HCT116 (cell line): ENCODE measurements at regions not wholly inside any gene's neighbourhood (a gene's known extent, or its start where the extent isn't known, plus 50 kb on each side); places are given as distances from the start of the nearest gene placed in this dataset.

Source experiments
- ATAC-seq: fragments of 200-7000 bp; cut with Tn5 transposase; 2 replicates; pipeline ENCODE4 v1.9.1; 2020; ENCODE audit warnings: mild to moderate bottlenecking, moderate library complexity
- BruUV-seq: library from RNA; stranded (reverse); fragments of 400-500 nt; replicated peaks from 2 replicates; lab custom pipeline; 2021; lab: Mats Ljungman, UMichigan
- CTCF ChIA-PET: fragments of 300-600 bp; sonication (Branson Sonifier 250); formaldehyde crosslinking; loops from one replicate; lab custom pipeline; 2021; ENCODE audit warnings: antibody characterized with exemption; lab: Charles Lee
- POLR2A ChIA-PET: fragments of 300-600, 350-600 bp; sonication (Branson Sonifier 250); formaldehyde crosslinking; loops from one replicate; lab custom pipeline; 2021; ENCODE audit warnings: antibody characterized with exemption; lab: Charles Lee
- RAD21 ChIA-PET, 2 experiments: fragments of 300-600 bp; sonication (Branson Sonifier 250); formaldehyde crosslinking; loops; one replicate each; lab custom pipeline; 2023; ENCODE audit warnings: low total read pairs in 2 of 2; ENCODE audit not compliant: uncharacterized antibody in 2 of 2, unreplicated experiment in 2 of 2, low non-redundant PET in 1 of 2; lab: Charles Lee
- DNase-seq: peaks from one replicate; pipeline ENCODE4 v3.0.0-alpha.2; 2010; ENCODE audit warnings: low read depth, low spot score
- H2AFZ ChIP-seq: fragments of 200-600 bp; shearing (Covaris generic), sonication (generic); 2 replicates; pipeline ENCODE4 v1.6.1; 2017; ENCODE audit warnings: low read depth, mixed run types, mixed read lengths, antibody characterized with exemption, low read length; ENCODE audit not compliant: poor library complexity, severe bottlenecking
- H3K27ac ChIP-seq: 2 replicates; pipeline ENCODE4 v1.5.1; 2012; ENCODE audit warnings: low read depth, low read length
- H3K27me3 ChIP-seq: fragments of 200-600 bp; sonication (generic); 2 replicates; pipeline ENCODE4 v1.6.1; 2016; ENCODE audit warnings: mixed run types, low read length, mixed read lengths; ENCODE audit not compliant: insufficient read depth
- H3K36me3 ChIP-seq, 2 experiments: fragments of 200-500 bp in 1 of 2; fragments of 200-600 bp in 1 of 2; sonication (Bioruptor generic) in 1 of 2; sonication (generic) in 1 of 2; 2 replicates each; pipeline versions ENCODE4 v1.5.1 to v1.6.1; 2014 to 2016; ENCODE audit warnings: low read length in 2 of 2, inconsistent platforms in 1 of 2, mixed read lengths in 1 of 2, mixed run types in 1 of 2; ENCODE audit not compliant: insufficient read depth in 2 of 2, control insufficient read depth in 1 of 2
- H3K4me1 ChIP-seq, 2 experiments: fragments of 200-600 bp in 1 of 2; sonication (generic) in 1 of 2; 2 replicates each; pipeline versions ENCODE4 v1.5.1 to v1.6.1; 2012 to 2017; ENCODE audit warnings: low read length in 2 of 2, inconsistent platforms in 1 of 2, mild to moderate bottlenecking in 1 of 2, mixed read lengths in 1 of 2, mixed run types in 1 of 2, moderate library complexity in 1 of 2; ENCODE audit not compliant: insufficient read depth in 2 of 2, control insufficient read depth in 1 of 2
- H3K4me2 ChIP-seq: fragments of 200-600 bp; sonication (generic); 2 replicates; pipeline ENCODE4 v1.6.1; 2017; ENCODE audit warnings: mixed run types, low read length, mixed read lengths
- H3K4me3 ChIP-seq, 2 experiments: fragments of 200-600 bp in 1 of 2; sonication (generic) in 1 of 2; replicated peaks in 1 of 2; 2 replicates each; pipeline ENCODE4 v1.5.1; 2011 to 2016; ENCODE audit warnings: low read length in 2 of 2, control low read depth in 1 of 2, low read depth in 1 of 2, mild to moderate bottlenecking in 1 of 2, mixed read lengths in 1 of 2, mixed run types in 1 of 2
- H3K79me2 ChIP-seq: fragments of 200-600 bp; sonication (generic); 2 replicates; pipeline ENCODE4 v1.6.1; 2017; ENCODE audit warnings: mild to moderate bottlenecking, mixed run types, low read length, moderate library complexity, mixed read lengths; ENCODE audit not compliant: insufficient read depth
- H3K9ac ChIP-seq: fragments of 200-600 bp; sonication (generic); 2 replicates; pipeline ENCODE4 v1.6.1; 2016; ENCODE audit warnings: low read length, mixed read lengths
- H3K9me2 ChIP-seq: fragments of 200-600 bp; sonication (generic), shearing (Covaris generic); 2 replicates; pipeline ENCODE4 v1.6.1; 2017; ENCODE audit warnings: mixed run types, mild to moderate bottlenecking, moderate library complexity; ENCODE audit not compliant: insufficient read depth
- H3K9me3 ChIP-seq, 2 experiments: fragments of 200-500 bp in 1 of 2; fragments of 200-600 bp in 1 of 2; sonication (Bioruptor generic) in 1 of 2; sonication (generic) in 1 of 2; 2 replicates each; pipeline ENCODE4 v1.6.1; 2014 to 2017; ENCODE audit warnings: low read length in 2 of 2, mixed read lengths in 2 of 2, inconsistent platforms in 1 of 2, low read depth in 1 of 2, mild to moderate bottlenecking in 1 of 2, mixed run types in 1 of 2, moderate library complexity in 1 of 2; ENCODE audit not compliant: control insufficient read depth in 1 of 2, insufficient read depth in 1 of 2
- H4K20me1 ChIP-seq: fragments of 200-600 bp; sonication (generic), shearing (Covaris generic); 2 replicates; pipeline ENCODE4 v1.6.1; 2017; ENCODE audit warnings: mixed run types, mild to moderate bottlenecking, moderate library complexity; ENCODE audit not compliant: insufficient read depth
- CEBPB ChIP-seq: IDR thresholded peaks from 2 replicates; pipeline ENCODE4 v1.6.1; 2012; ENCODE audit warnings: low read depth
- ELF1 ChIP-seq: IDR thresholded peaks from 2 replicates; pipeline ENCODE4 v1.6.1; 2012; ENCODE audit warnings: low read depth, borderline replicate concordance
- EZH2 ChIP-seq: fragments of 200-600 bp; sonication (generic); IDR thresholded peaks from 2 replicates; pipeline ENCODE4 v1.6.1; 2017; ENCODE audit warnings: antibody characterized with exemption, mixed run types
- EZH2phosphoT487 ChIP-seq: fragments of 200-600 bp; IDR thresholded peaks from 2 replicates; pipeline ENCODE4 v1.6.1; 2018; ENCODE audit warnings: antibody characterized with exemption, borderline replicate concordance
- FOSL1 ChIP-seq: IDR thresholded peaks from 2 replicates; pipeline ENCODE4 v1.6.1; 2012; ENCODE audit warnings: low read depth
- JUND ChIP-seq: IDR thresholded peaks from 2 replicates; pipeline ENCODE4 v1.6.1; 2012
- POLR2A ChIP-seq: IDR thresholded peaks from 2 replicates; pipeline ENCODE4 v1.7.0; 2011; ENCODE audit warnings: borderline replicate concordance; ENCODE audit not compliant: insufficient read depth, insufficient read length; ENCODE audit errors: extremely low read depth
- POLR2AphosphoS5 ChIP-seq: IDR thresholded peaks from 2 replicates; pipeline ENCODE4 v1.6.1; 2011; ENCODE audit warnings: mild to moderate bottlenecking, low read depth, low read length, moderate library complexity
- SP1 ChIP-seq: IDR thresholded peaks from 2 replicates; pipeline ENCODE4 v1.6.1; 2012; ENCODE audit warnings: low read depth
- TCF7L2 ChIP-seq: IDR thresholded peaks from 2 replicates; pipeline ENCODE4 v1.7.0; 2011; ENCODE audit warnings: borderline replicate concordance, inconsistent platforms; ENCODE audit not compliant: insufficient read depth, insufficient read length; ENCODE audit errors: extremely low read depth
- YY1 ChIP-seq: IDR thresholded peaks from 2 replicates; pipeline ENCODE4 v1.6.1; 2011; ENCODE audit warnings: low read length, low read depth, moderate library complexity, mild to moderate bottlenecking; ENCODE audit not compliant: insufficient replicate concordance; ENCODE audit errors: extremely low read depth
- intact Hi-C: fragments of 100-400 bp; cut with micrococcal nuclease; formaldehyde crosslinking; loops from 2 replicates; pipeline ENCODE4 v1.10.0; 2022
- TF ChIP-seq, protein P1 (sequence below): IDR thresholded peaks from 2 replicates; pipeline ENCODE4 v1.6.1; 2012; ENCODE audit warnings: low read depth
- TF ChIP-seq, protein P2 (sequence below), 3 experiments: fragments of 200-600 bp in 1 of 3; sonication (generic) in 1 of 3; IDR thresholded peaks in 2 of 3; conservative IDR thresholded peaks in 1 of 3; 2 replicates each; pipeline ENCODE4 v1.5.1; 2012 to 2017; ENCODE audit warnings: low read depth in 2 of 3, low read length in 2 of 3, antibody characterized with exemption in 1 of 3, borderline replicate concordance in 1 of 3, control low read depth in 1 of 3, mild to moderate bottlenecking in 1 of 3, mixed read lengths in 1 of 3, mixed run types in 1 of 3, moderate library complexity in 1 of 3; ENCODE audit not compliant: insufficient read depth in 1 of 3

DNA sequence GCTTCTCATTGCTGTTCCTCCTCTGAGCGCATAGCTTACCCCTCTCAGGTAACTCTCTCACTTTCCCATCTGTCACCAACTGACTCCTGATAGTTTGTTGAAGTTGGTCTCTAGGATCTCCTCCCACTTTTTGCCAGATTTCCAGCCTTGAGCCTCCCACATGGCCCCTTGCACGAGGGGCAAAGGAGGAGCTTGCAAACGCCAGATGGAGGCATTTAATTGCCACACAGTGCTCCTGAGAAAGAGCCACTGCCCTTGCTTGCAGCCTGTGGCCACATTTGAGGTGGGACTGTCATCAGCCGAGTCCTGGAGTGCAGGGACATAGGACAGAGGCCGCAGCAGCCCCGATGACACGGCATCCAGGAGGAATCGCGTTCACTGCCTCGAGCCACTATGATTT, 348.7 kb downstream of the SMOC2 start:
- H2AFZ ChIP-seq, result no peak overlapping the region
- H3K4me1 ChIP-seq, result no peaks in the 10 kb centered on the region
- no peak overlapping the region for H3K4me3 ChIP-seq
- no peaks in the 10 kb centered on the region for H3K36me3 ChIP-seq
- DNase-seq (no peak), ATAC-seq (no peak)
- ChIA-PET POLR2A (no interaction called here), RAD21 (no interaction called here), CTCF (no interaction called here)
- BruUV-seq, result no TSS peak
- H4K20me1 ChIP-seq, result no peaks in the 10 kb centered on the region
- no peaks in the 10 kb centered on the region for H3K79me2 ChIP-seq
- no peaks in the 10 kb centered on the region for H3K27me3 ChIP-seq
- intact Hi-C loops, result no loop called here
- H3K4me2 ChIP-seq, result no peak overlapping the region
- no peak for TF ChIP-seq JUND
- no peak for TF ChIP-seq FOSL1
- no peaks in the 10 kb centered on the region for H3K9me3 ChIP-seq
- H3K9ac ChIP-seq, result no peak overlapping the region
- no peaks in the 10 kb centered on the region for H3K9me2 ChIP-seq
- no peak overlapping the region for H3K27ac ChIP-seq

DNA sequence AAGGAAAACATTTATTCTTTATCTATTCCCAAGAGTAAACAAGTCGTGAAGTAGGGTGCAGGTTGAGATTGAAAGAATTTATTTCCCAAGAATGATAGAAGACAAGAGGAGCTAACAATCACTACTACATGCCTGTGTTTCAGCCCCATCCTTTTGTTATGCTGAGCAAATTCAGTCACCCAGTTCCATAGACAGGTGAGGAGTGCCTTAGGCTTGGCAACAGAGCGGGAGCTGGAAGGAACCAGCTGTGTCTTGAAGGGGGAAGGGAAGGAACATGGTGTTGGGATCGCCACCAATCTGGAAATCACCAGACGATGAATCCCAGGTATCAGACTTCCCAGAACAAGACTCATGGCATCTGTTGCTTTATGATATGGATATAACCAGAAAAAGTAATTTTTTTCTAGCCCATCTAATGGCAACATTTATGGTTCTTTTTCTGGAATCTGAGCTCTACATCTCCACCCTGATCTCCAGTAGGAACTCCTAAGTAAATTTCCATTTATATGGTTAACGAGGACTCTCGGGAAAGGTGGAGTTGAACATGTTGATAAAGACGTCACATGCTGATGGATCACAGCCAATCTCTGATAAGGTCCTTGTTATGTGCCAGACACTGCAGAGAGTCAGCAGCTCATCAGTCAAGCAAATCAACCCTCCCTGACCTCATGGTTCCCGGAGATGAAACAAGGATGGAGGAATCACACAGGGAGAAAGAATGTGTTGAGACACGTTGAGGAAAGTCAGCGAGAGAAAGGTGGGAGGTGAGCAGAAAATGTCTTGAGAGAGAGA, 344.9 kb downstream of the SMOC2 start:
- Histone ChIP-seq H3K4me3 (no peak overlapping the region), H3K4me1 (no peaks in the 10 kb centered on the region), H3K9me3 (no peaks in the 10 kb centered on the region), H3K27ac (no peak overlapping the region), H2AFZ (no peak overlapping the region), H4K20me1 (no peaks in the 10 kb centered on the region), H3K27me3 (no peaks in the 10 kb centered on the region), H3K36me3 (no peaks in the 10 kb centered on the region), H3K9me2 (no peaks in the 10 kb centered on the region), H3K79me2 (no peaks in the 10 kb centered on the region), H3K9ac (no peak overlapping the region), H3K4me2 (no peak overlapping the region)
- intact Hi-C loops, result no loop called here
- no peak for DNase-seq
- ChIA-PET CTCF (no interaction called here), POLR2A (no interaction called here), RAD21 (no interaction called here)
- no TSS peak for BruUV-seq
- TF ChIP-seq POLR2AphosphoS5 (no peak), CEBPB (no peak), SP1 (no peak), ELF1 (no peak), EZH2phosphoT487 (no peak), POLR2A (no peak), TCF7L2 (no peak), FOSL1 (no peak), EZH2 (no peak), YY1 (no peak)
- TF ChIP-seq, protein P1, sequence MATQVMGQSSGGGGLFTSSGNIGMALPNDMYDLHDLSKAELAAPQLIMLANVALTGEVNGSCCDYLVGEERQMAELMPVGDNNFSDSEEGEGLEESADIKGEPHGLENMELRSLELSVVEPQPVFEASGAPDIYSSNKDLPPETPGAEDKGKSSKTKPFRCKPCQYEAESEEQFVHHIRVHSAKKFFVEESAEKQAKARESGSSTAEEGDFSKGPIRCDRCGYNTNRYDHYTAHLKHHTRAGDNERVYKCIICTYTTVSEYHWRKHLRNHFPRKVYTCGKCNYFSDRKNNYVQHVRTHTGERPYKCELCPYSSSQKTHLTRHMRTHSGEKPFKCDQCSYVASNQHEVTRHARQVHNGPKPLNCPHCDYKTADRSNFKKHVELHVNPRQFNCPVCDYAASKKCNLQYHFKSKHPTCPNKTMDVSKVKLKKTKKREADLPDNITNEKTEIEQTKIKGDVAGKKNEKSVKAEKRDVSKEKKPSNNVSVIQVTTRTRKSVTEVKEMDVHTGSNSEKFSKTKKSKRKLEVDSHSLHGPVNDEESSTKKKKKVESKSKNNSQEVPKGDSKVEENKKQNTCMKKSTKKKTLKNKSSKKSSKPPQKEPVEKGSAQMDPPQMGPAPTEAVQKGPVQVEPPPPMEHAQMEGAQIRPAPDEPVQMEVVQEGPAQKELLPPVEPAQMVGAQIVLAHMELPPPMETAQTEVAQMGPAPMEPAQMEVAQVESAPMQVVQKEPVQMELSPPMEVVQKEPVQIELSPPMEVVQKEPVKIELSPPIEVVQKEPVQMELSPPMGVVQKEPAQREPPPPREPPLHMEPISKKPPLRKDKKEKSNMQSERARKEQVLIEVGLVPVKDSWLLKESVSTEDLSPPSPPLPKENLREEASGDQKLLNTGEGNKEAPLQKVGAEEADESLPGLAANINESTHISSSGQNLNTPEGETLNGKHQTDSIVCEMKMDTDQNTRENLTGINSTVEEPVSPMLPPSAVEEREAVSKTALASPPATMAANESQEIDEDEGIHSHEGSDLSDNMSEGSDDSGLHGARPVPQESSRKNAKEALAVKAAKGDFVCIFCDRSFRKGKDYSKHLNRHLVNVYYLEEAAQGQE, result no peak
- TF ChIP-seq, protein P2, sequence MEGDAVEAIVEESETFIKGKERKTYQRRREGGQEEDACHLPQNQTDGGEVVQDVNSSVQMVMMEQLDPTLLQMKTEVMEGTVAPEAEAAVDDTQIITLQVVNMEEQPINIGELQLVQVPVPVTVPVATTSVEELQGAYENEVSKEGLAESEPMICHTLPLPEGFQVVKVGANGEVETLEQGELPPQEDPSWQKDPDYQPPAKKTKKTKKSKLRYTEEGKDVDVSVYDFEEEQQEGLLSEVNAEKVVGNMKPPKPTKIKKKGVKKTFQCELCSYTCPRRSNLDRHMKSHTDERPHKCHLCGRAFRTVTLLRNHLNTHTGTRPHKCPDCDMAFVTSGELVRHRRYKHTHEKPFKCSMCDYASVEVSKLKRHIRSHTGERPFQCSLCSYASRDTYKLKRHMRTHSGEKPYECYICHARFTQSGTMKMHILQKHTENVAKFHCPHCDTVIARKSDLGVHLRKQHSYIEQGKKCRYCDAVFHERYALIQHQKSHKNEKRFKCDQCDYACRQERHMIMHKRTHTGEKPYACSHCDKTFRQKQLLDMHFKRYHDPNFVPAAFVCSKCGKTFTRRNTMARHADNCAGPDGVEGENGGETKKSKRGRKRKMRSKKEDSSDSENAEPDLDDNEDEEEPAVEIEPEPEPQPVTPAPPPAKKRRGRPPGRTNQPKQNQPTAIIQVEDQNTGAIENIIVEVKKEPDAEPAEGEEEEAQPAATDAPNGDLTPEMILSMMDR (IDR thresholded peaks at IDR 0.05 in 2 of 3, conservative IDR thresholded peaks at IDR 0.05 in 1 of 3; ENCODE audit: borderline replicate concordance in 1 of 3, insufficient read depth in 1 of 3, low read depth in 2 of 3, low read length in 2 of 3), result no peak
- no peak for ATAC-seq
